Upper lobe of right lung (tissue), 1 donor: ENCODE measurements at regions not wholly inside any gene's neighbourhood (a gene's known extent, or its start where the extent isn't known, plus 50 kb on each side); places are given as distances from the start of the nearest gene placed in this dataset.
"Not testable (repeated sequence)": the region's sequence is repeated elsewhere in the genome, so short reads cannot be mapped to it uniquely, and the experiment has no call there.

Experiments used
- ATAC-seq: fragments of 200-7000 bp; cut with Tn5 transposase; one replicate; pipeline ENCODE4 v1.9.1; 2020; ENCODE audit warnings: mild to moderate bottlenecking, moderate library complexity
- DNase-seq: peaks from one replicate; pipeline ENCODE4 v3.0.0-alpha.2; 2020
- H3K27ac ChIP-seq: fragments of 200-600 bp; one replicate; pipeline ENCODE4 v1.8.0; 2022
- H3K27me3 ChIP-seq: fragments of 200-600 bp; one replicate; pipeline ENCODE4 v1.8.0; 2022; ENCODE audit warnings: mild to moderate bottlenecking
- H3K36me3 ChIP-seq: fragments of 200-600 bp; one replicate; pipeline ENCODE4 v1.8.0; 2022
- H3K4me1 ChIP-seq: fragments of 200-600 bp; one replicate; pipeline ENCODE4 v1.8.0; 2022
- H3K4me3 ChIP-seq: fragments of 200-600 bp; one replicate; pipeline ENCODE4 v1.8.0; 2022; ENCODE audit warnings: mild to moderate bottlenecking
- H3K9me3 ChIP-seq: fragments of 200-600 bp; one replicate; pipeline ENCODE4 v1.8.0; 2022
- intact Hi-C: fragments of 100-400 bp; cut with DNase I; formaldehyde crosslinking; loops from one replicate; pipeline ENCODE4 v1.11.0; 2022
- TF ChIP-seq, protein P1 (sequence below): fragments of 200-600 bp; IDR thresholded peaks from one replicate; pipeline ENCODE4 v1.8.0; 2022; ENCODE audit warnings: antibody characterized with exemption
- donor health status: DM: no; HTN: yes; CAD: no; lungs with severe emphysema.

DNA sequence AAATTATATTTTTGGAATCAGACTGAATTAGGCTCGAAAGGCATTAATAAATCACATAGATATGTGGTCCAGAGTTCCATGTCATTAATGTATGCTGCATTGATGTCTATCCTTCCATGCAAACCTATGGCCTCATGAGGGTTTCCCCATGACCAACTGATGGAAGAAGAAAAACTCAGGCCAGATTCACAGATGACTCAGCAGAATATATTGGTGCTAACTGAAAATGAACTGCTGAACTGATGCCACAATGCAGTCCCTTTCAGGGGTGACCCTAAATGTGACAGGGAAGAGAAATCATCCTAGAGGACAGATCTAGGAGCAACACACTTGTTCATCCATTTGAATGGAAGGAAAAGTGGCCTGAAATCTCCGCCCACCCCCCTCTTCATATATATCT lies 110.5 kb upstream of the KCND3 start:
- ATAC-seq (no peak), DNase-seq (no peak)
- no peaks in the 10 kb centered on the region for H3K9me3 ChIP-seq
- H3K27ac ChIP-seq: no peak overlapping the region
- H3K4me1 ChIP-seq: no peaks in the 10 kb centered on the region
- intact Hi-C loops: no loop called here
- no peak overlapping the region for H3K4me3 ChIP-seq
- TF ChIP-seq, protein P1, sequence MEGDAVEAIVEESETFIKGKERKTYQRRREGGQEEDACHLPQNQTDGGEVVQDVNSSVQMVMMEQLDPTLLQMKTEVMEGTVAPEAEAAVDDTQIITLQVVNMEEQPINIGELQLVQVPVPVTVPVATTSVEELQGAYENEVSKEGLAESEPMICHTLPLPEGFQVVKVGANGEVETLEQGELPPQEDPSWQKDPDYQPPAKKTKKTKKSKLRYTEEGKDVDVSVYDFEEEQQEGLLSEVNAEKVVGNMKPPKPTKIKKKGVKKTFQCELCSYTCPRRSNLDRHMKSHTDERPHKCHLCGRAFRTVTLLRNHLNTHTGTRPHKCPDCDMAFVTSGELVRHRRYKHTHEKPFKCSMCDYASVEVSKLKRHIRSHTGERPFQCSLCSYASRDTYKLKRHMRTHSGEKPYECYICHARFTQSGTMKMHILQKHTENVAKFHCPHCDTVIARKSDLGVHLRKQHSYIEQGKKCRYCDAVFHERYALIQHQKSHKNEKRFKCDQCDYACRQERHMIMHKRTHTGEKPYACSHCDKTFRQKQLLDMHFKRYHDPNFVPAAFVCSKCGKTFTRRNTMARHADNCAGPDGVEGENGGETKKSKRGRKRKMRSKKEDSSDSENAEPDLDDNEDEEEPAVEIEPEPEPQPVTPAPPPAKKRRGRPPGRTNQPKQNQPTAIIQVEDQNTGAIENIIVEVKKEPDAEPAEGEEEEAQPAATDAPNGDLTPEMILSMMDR: no peak
- no peaks in the 10 kb centered on the region for H3K27me3 ChIP-seq
- H3K36me3 ChIP-seq: no peaks in the 10 kb centered on the region

GRCh38 chr1:112105557-112105956 lies 116.1 kb upstream of the KCND3 start:
- ATAC-seq (no peak), DNase-seq (no peak)
- TF ChIP-seq, protein P1: no peak
- Histone ChIP-seq H3K9me3 (no peaks in the 10 kb centered on the region), H3K4me1 (no peaks in the 10 kb centered on the region), H3K27me3 (no peaks in the 10 kb centered on the region), H3K36me3 (no peaks in the 10 kb centered on the region), H3K27ac (no peak overlapping the region), H3K4me3 (no peak overlapping the region)
- intact Hi-C loops: no loop called here

GRCh38 chr1:112110031-112110430 lies 120.6 kb upstream of the KCND3 start:
- no peaks in the 10 kb centered on the region for H3K36me3 ChIP-seq
- H3K4me3 ChIP-seq: no peak overlapping the region
- H3K9me3 ChIP-seq: no peaks in the 10 kb centered on the region
- intact Hi-C loops: no loop called here
- no peaks in the 10 kb centered on the region for H3K27me3 ChIP-seq
- ATAC-seq (peak; percentile 78), DNase-seq (no peak)
- no peak overlapping the region for H3K27ac ChIP-seq
- TF ChIP-seq, protein P1: no peak
- peaks cover 4% of the 10 kb centered on the region for H3K4me1 ChIP-seq

GRCh38 chr1:112111734-112112133 lies 122.3 kb upstream of the KCND3 start:
- Histone ChIP-seq H3K4me3 (no peak overlapping the region), H3K9me3 (no peaks in the 10 kb centered on the region), H3K27ac (no peak overlapping the region), H3K36me3 (no peaks in the 10 kb centered on the region), H3K27me3 (no peaks in the 10 kb centered on the region), H3K4me1 (peaks cover 4% of the 10 kb centered on the region)
- TF ChIP-seq, protein P1: no peak
- intact Hi-C loops: no loop called here
- ATAC-seq (peak; percentile 27), DNase-seq (no peak)

GRCh38 chr1:112114540-112114939 lies 125.1 kb upstream of the KCND3 start:
- no peaks in the 10 kb centered on the region for H3K9me3 ChIP-seq
- H3K27ac ChIP-seq: no peak overlapping the region
- peaks cover 4% of the 10 kb centered on the region for H3K4me1 ChIP-seq
- TF ChIP-seq, protein P1: no peak
- H3K36me3 ChIP-seq: no peaks in the 10 kb centered on the region
- intact Hi-C loops: no loop called here
- no peak for DNase-seq
- H3K27me3 ChIP-seq: no peaks in the 10 kb centered on the region
- ATAC-seq: no peak
- no peak overlapping the region for H3K4me3 ChIP-seq

DNA sequence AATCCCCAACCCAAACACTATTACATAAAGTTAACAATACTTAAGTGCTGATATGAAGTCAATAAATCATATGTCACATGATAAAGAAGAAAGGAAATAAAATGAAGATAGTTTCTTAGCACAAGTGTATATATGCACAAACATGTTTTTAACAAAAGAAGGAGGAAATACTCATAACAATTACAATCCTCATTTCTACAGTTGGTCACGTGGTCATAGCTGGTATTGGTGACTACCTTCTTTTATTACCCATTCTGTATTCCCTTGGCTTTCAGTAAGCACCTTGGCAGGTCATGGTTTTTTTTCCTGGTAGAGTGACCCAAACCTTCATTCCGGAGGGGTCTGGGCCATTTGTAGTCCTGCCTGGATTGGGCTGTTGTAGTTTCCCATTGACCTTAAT lies 137.1 kb upstream of the KCND3 start:
- Histone ChIP-seq H3K9me3 (no peaks in the 10 kb centered on the region), H3K4me1 (no peaks in the 10 kb centered on the region), H3K27me3 (no peaks in the 10 kb centered on the region), H3K36me3 (no peaks in the 10 kb centered on the region), H3K27ac (no peak overlapping the region), H3K4me3 (no peak overlapping the region)
- DNase-seq (no peak), ATAC-seq (no peak)
- TF ChIP-seq, protein P1: no peak
- intact Hi-C loops: no loop called here

- DNase-seq, intact Hi-C loops, ATAC-seq, H3K9me3 ChIP-seq, H3K27me3 ChIP-seq, H3K27ac ChIP-seq, H3K4me3 ChIP-seq, H3K4me1 ChIP-seq, H3K36me3 ChIP-seq: not testable (repeated sequence)
Measured at GRCh38 chr1:112127606-112128005, 138.1 kb upstream of the KCND3 start.
